ENCODE measurements at regions not wholly inside any gene's neighbourhood (a gene's known extent, or its start where the extent isn't known, plus 50 kb on each side); places are given as distances from the start of the nearest gene placed in this dataset.

DNA sequence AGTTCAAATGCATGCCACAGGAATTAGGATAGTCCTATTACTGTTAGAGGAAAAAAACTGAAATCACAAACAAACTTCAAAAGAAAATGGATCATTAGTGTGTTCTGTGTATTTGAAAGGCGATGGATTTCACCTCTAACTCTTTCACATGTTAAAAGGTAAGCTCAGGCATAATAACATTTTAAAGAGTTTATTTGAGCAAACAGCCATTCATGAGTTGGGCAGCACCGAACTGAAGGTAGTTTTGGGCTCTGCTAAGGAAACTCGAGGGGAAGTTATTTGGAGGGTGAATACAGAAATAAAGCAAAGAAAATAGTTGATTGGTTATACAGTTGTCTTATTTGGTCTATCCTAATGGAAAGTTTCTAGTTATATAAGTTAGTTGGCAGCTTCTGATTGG is 546.5 kb upstream of the POU3F2 start:
- Histone ChIP-seq H3K27ac (ENCODE audit: low read depth, low read length) (no peak overlapping the region), H4K20me1 (ENCODE audit: insufficient read depth, low read length) (no peaks in the 10 kb centered on the region), H3K9ac (ENCODE audit: low read length) (no peak overlapping the region), H3K4me3 (ENCODE audit: insufficient read depth, low read depth, low read length) (no peak overlapping the region), H3K36me3 (ENCODE audit: insufficient read depth, low read length) (no peaks in the 10 kb centered on the region), H3K4me2 (ENCODE audit: low read length) (no peak overlapping the region), H3K27me3 (ENCODE audit: insufficient read depth, low read length) (no peaks in the 10 kb centered on the region), H2AFZ (ENCODE audit: low read depth, low read length) (no peak overlapping the region), H3K4me1 (ENCODE audit: insufficient read depth, low read length) (no peaks in the 10 kb centered on the region), H3K79me2 (ENCODE audit: insufficient read depth, low read length) (no peaks in the 10 kb centered on the region), H3K9me3 (ENCODE audit: insufficient read depth, low read depth, low read length) (no peaks in the 10 kb centered on the region)
- no peak for TF ChIP-seq EZH2 (IDR thresholded peaks at IDR 0.05; ENCODE audit: insufficient read depth, low read length)
- TF ChIP-seq, protein P1, sequence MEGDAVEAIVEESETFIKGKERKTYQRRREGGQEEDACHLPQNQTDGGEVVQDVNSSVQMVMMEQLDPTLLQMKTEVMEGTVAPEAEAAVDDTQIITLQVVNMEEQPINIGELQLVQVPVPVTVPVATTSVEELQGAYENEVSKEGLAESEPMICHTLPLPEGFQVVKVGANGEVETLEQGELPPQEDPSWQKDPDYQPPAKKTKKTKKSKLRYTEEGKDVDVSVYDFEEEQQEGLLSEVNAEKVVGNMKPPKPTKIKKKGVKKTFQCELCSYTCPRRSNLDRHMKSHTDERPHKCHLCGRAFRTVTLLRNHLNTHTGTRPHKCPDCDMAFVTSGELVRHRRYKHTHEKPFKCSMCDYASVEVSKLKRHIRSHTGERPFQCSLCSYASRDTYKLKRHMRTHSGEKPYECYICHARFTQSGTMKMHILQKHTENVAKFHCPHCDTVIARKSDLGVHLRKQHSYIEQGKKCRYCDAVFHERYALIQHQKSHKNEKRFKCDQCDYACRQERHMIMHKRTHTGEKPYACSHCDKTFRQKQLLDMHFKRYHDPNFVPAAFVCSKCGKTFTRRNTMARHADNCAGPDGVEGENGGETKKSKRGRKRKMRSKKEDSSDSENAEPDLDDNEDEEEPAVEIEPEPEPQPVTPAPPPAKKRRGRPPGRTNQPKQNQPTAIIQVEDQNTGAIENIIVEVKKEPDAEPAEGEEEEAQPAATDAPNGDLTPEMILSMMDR (IDR thresholded peaks at IDR 0.05; ENCODE audit: insufficient read depth, low read depth, low read length) = no peak
- Mint-ChIP-seq H3K4me3 (ENCODE audit: unreplicated experiment) (no peak overlapping the region), H3K4me1 (ENCODE audit: low read depth, unreplicated experiment) (no peaks in the 10 kb centered on the region), H3K9me3 (ENCODE audit: unreplicated experiment) (no peaks in the 10 kb centered on the region), H3K27ac (ENCODE audit: unreplicated experiment) (no peak overlapping the region), H3K36me3 (ENCODE audit: low read depth, unreplicated experiment) (no peaks in the 10 kb centered on the region), H3K27me3 (ENCODE audit: low read depth, unreplicated experiment) (no peaks in the 10 kb centered on the region)
- FAIRE-seq = no peak
- no peak for DNase-seq (ENCODE audit: low read depth)

DNA sequence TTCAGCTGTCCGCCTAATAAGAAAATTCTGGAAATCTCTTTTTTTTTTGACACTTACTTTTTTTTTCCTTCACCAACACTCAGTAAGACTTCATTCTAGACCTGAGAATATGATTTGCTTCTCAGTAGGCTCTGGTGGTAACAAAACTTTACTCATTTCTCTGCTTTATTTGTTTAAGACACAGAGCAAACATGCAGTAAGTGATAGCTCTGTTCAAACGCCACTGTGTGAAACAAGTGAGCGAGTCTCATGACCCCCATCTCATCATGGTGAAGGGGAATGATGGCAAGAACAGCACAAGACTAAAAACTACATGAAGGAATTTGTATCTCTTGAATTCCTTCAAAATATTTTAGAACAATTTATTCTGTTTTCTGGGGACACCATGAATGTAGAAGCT is 541.6 kb upstream of the POU3F2 start:
- no peak overlapping the region for H3K27ac Mint-ChIP-seq (ENCODE audit: unreplicated experiment)
- H3K4me1 Mint-ChIP-seq (ENCODE audit: low read depth, unreplicated experiment) = peaks cover 11% of the 10 kb centered on the region
- H3K27me3 ChIP-seq (ENCODE audit: insufficient read depth, low read length) = no peaks in the 10 kb centered on the region
- H3K79me2 ChIP-seq (ENCODE audit: insufficient read depth, low read length) = no peaks in the 10 kb centered on the region
- H3K4me1 ChIP-seq (ENCODE audit: insufficient read depth, low read length) = no peaks in the 10 kb centered on the region
- no peak overlapping the region for H3K4me3 ChIP-seq (ENCODE audit: insufficient read depth, low read depth, low read length)
- H3K36me3 ChIP-seq (ENCODE audit: insufficient read depth, low read length) = no peaks in the 10 kb centered on the region
- no peaks in the 10 kb centered on the region for H3K9me3 ChIP-seq (ENCODE audit: insufficient read depth, low read depth, low read length)
- H3K4me3 Mint-ChIP-seq (ENCODE audit: unreplicated experiment) = no peak overlapping the region
- FAIRE-seq = no peak
- H4K20me1 ChIP-seq (ENCODE audit: insufficient read depth, low read length) = no peaks in the 10 kb centered on the region
- H3K9ac ChIP-seq (ENCODE audit: low read length) = no peak overlapping the region
- H3K9me3 Mint-ChIP-seq (ENCODE audit: unreplicated experiment) = no peaks in the 10 kb centered on the region
- H2AFZ ChIP-seq (ENCODE audit: low read depth, low read length) = no peak overlapping the region
- TF ChIP-seq EZH2 (IDR thresholded peaks at IDR 0.05; ENCODE audit: insufficient read depth, low read length) = no peak
- TF ChIP-seq, protein P1 (IDR thresholded peaks at IDR 0.05; ENCODE audit: insufficient read depth, low read depth, low read length) = no peak
- no peak for DNase-seq (ENCODE audit: low read depth)
- no peaks in the 10 kb centered on the region for H3K27me3 Mint-ChIP-seq (ENCODE audit: low read depth, unreplicated experiment)
- no peak overlapping the region for H3K4me2 ChIP-seq (ENCODE audit: low read length)
- H3K27ac ChIP-seq (ENCODE audit: low read depth, low read length) = no peak overlapping the region
- no peaks in the 10 kb centered on the region for H3K36me3 Mint-ChIP-seq (ENCODE audit: low read depth, unreplicated experiment)

GRCh38 chr6:98295515-98296175 is 538.7 kb upstream of the POU3F2 start:
- Histone ChIP-seq H2AFZ (ENCODE audit: low read depth, low read length) (no peak overlapping the region), H3K79me2 (ENCODE audit: insufficient read depth, low read length) (no peaks in the 10 kb centered on the region), H3K27me3 (ENCODE audit: insufficient read depth, low read length) (no peaks in the 10 kb centered on the region), H3K9ac (ENCODE audit: low read length) (no peak overlapping the region), H4K20me1 (ENCODE audit: insufficient read depth, low read length) (no peaks in the 10 kb centered on the region), H3K9me3 (ENCODE audit: insufficient read depth, low read depth, low read length) (no peaks in the 10 kb centered on the region), H3K4me2 (ENCODE audit: low read length) (no peak overlapping the region), H3K27ac (ENCODE audit: low read depth, low read length) (no peak overlapping the region), H3K36me3 (ENCODE audit: insufficient read depth, low read length) (no peaks in the 10 kb centered on the region), H3K4me3 (ENCODE audit: insufficient read depth, low read depth, low read length) (no peak overlapping the region), H3K4me1 (ENCODE audit: insufficient read depth, low read length) (no peaks in the 10 kb centered on the region)
- H3K36me3 Mint-ChIP-seq (ENCODE audit: low read depth, unreplicated experiment) = no peaks in the 10 kb centered on the region
- no peaks in the 10 kb centered on the region for H3K9me3 Mint-ChIP-seq (ENCODE audit: unreplicated experiment)
- no peak overlapping the region for H3K4me3 Mint-ChIP-seq (ENCODE audit: unreplicated experiment)
- TF ChIP-seq EZH2 (IDR thresholded peaks at IDR 0.05; ENCODE audit: insufficient read depth, low read length) = no peak
- TF ChIP-seq, protein P1 (IDR thresholded peaks at IDR 0.05; ENCODE audit: insufficient read depth, low read depth, low read length) = no peak
- H3K27ac Mint-ChIP-seq (ENCODE audit: unreplicated experiment) = no peak overlapping the region
- no peak for FAIRE-seq
- no peak for DNase-seq (ENCODE audit: low read depth)
- H3K27me3 Mint-ChIP-seq (ENCODE audit: low read depth, unreplicated experiment) = no peaks in the 10 kb centered on the region
- peaks cover 11% of the 10 kb centered on the region for H3K4me1 Mint-ChIP-seq (ENCODE audit: low read depth, unreplicated experiment)
